A549 (cell line): ENCODE measurements at regions not wholly inside any gene's neighbourhood (a gene's known extent, or its start where the extent isn't known, plus 50 kb on each side); places are given as distances from the start of the nearest gene placed in this dataset.

Experiments used
- ATAC-seq, 2 experiments: fragments of 200-7000 bp in 1 of 2; fragments of >200 bp in 1 of 2; cut with Nextera tagmentation in 1 of 2; cut with Tn5 transposase in 1 of 2; 3 replicates each; pipeline versions ENCODE4 v1.8.0 to v1.9.1; 2018 to 2020; ENCODE audit warnings: mild to moderate bottlenecking in 1 of 2, moderate library complexity in 1 of 2
- CTCF ChIA-PET: fragments of 300-600 bp; sonication (Branson Sonifier 250); formaldehyde crosslinking; extraction: SDS; loops from one replicate; lab custom pipeline; 2021; ENCODE audit warnings: antibody characterized with exemption, inconsistent platforms; lab: Yijun Ruan, JAX
- POLR2A ChIA-PET: fragments of 350-600 bp; formaldehyde crosslinking; extraction: SDS; loops from one replicate; lab custom pipeline; 2021; ENCODE audit warnings: antibody characterized with exemption, inconsistent platforms; lab: Yijun Ruan, JAX
- DNase-seq, 2 experiments: peaks; one replicate each; pipeline versions ENCODE4 v3.0.0 to v3.0.0-alpha.2; 2011 to 2016; ENCODE audit warnings: low read depth in 1 of 2, low spot score in 1 of 2
- FAIRE-seq: peaks from 2 replicates; lab custom pipeline; 2011; peaks lifted over from hg19 to GRCh38; lab: Jason Lieb, UNC
- H3K27ac ChIP-seq, 2 experiments: fragments of >200 bp; sonication (Bioruptor Twin); formaldehyde crosslinking; 3 replicates each; pipeline ENCODE4 v1.5.1; 2016 to 2017
- H3K4me1 ChIP-seq: fragments of >200 bp; sonication (Bioruptor Twin); formaldehyde crosslinking; 3 replicates; pipeline ENCODE4 v1.6.1; 2016
- H3K4me2 ChIP-seq: fragments of >200 bp; sonication (Bioruptor Twin); formaldehyde crosslinking; 3 replicates; pipeline ENCODE4 v1.6.1; 2016
- H3K4me3 ChIP-seq: fragments of >200 bp; sonication (Bioruptor Twin); formaldehyde crosslinking; 3 replicates; pipeline ENCODE4 v1.5.1; 2016
- H3K9me3 ChIP-seq: fragments of >200 bp; sonication (Bioruptor Twin); formaldehyde crosslinking; 3 replicates; pipeline ENCODE4 v1.6.1; 2016
- BHLHE40 ChIP-seq: IDR thresholded peaks from 2 replicates; pipeline ENCODE4 v1.6.1; 2012; ENCODE audit warnings: low read depth, low read length, inconsistent platforms
- CBX2 ChIP-seq: fragments of 200-600 bp; sonication (generic); IDR thresholded peaks from 2 replicates; pipeline ENCODE4 v1.6.1; 2016; ENCODE audit warnings: low read depth, mild to moderate bottlenecking, borderline replicate concordance
- CHD2 ChIP-seq: fragments of 150-350 bp; IDR thresholded peaks from 2 replicates; pipeline ENCODE4 v1.6.1; 2014; ENCODE audit warnings: low read length; ENCODE audit not compliant: partially characterized antibody
- CTCF ChIP-seq: fragments of >200 bp; sonication (Bioruptor Twin); formaldehyde crosslinking; IDR thresholded peaks from 3 replicates; pipeline ENCODE4 v1.5.1; 2016
- EHF ChIP-seq: fragments of 250-450 bp; sonication (Bioruptor Pico); IDR thresholded peaks from 2 replicates; pipeline ENCODE4 v1.5.0; 2020; ENCODE audit warnings: mild to moderate bottlenecking
- ESRRA ChIP-seq: fragments of 150-350 bp; IDR thresholded peaks from 2 replicates; pipeline ENCODE4 v1.6.1; 2014; ENCODE audit warnings: mild to moderate bottlenecking, low read length, borderline replicate concordance
- FOSB ChIP-seq: fragments of 250-450 bp; sonication (Bioruptor Pico); IDR thresholded peaks from 2 replicates; pipeline ENCODE4 v1.5.0; 2020; ENCODE audit warnings: mild to moderate bottlenecking, moderate library complexity
- JUN ChIP-seq, 2 experiments: fragments of >200 bp; sonication (Bioruptor Twin); formaldehyde crosslinking; IDR thresholded peaks; 2 replicates in 1 of 2; 3 replicates in 1 of 2; pipeline ENCODE4 v1.6.1; 2016 to 2017
- KDM1A ChIP-seq: fragments of 200-600 bp; sonication (generic); IDR thresholded peaks from 2 replicates; pipeline ENCODE4 v1.6.1; 2016; ENCODE audit warnings: low read depth, mild to moderate bottlenecking
- KDM5A ChIP-seq: fragments of 200-600 bp; sonication (generic); IDR thresholded peaks from 2 replicates; pipeline ENCODE4 v1.6.1; 2016; ENCODE audit warnings: antibody characterized with exemption, mild to moderate bottlenecking
- MAFK ChIP-seq: fragments of 450-650 bp; IDR thresholded peaks from 2 replicates; pipeline ENCODE4 v1.6.1; 2014; ENCODE audit not compliant: partially characterized antibody
- MAX ChIP-seq: IDR thresholded peaks from 2 replicates; pipeline ENCODE4 v1.6.1; 2012
- MAZ ChIP-seq: fragments of 150-350 bp; IDR thresholded peaks from 2 replicates; pipeline ENCODE4 v1.6.1; 2014; ENCODE audit warnings: antibody characterized with exemption, low read depth, low read length, borderline replicate concordance
- NPAS2 ChIP-seq: fragments of 250-450 bp; sonication (Bioruptor Pico); IDR thresholded peaks from 2 replicates; pipeline ENCODE4 v1.8.0; 2022; ENCODE audit warnings: mild to moderate bottlenecking, moderate library complexity, borderline replicate concordance
- NR3C1 ChIP-seq: fragments of >200 bp; sonication (Bioruptor Twin); formaldehyde crosslinking; IDR thresholded peaks from 3 replicates; pipeline ENCODE4 v1.6.1; 2017
- PHF8 ChIP-seq: fragments of 200-600 bp; sonication (generic); IDR thresholded peaks from 2 replicates; pipeline ENCODE4 v1.6.1; 2016; ENCODE audit warnings: low read depth, mild to moderate bottlenecking, antibody characterized with exemption, moderate library complexity, borderline replicate concordance
- RAD21 ChIP-seq, 2 experiments: fragments of >200 bp in 1 of 2; sonication (Bioruptor Twin) in 1 of 2; formaldehyde crosslinking in 1 of 2; IDR thresholded peaks in 1 of 2; conservative IDR thresholded peaks in 1 of 2; 2 replicates in 1 of 2; 3 replicates in 1 of 2; pipeline ENCODE4 v1.6.1; 2012 to 2018; ENCODE audit warnings: inconsistent platforms in 1 of 2
- RCOR1 ChIP-seq: fragments of 150-350 bp; IDR thresholded peaks from 2 replicates; pipeline ENCODE4 v1.6.1; 2014; ENCODE audit warnings: antibody characterized with exemption, low read length, low read depth
- SMC3 ChIP-seq: fragments of >200 bp; sonication (Bioruptor Twin); formaldehyde crosslinking; IDR thresholded peaks from 3 replicates; pipeline ENCODE4 v1.6.1; 2018; ENCODE audit warnings: inconsistent platforms
- TP53 ChIP-seq: fragments of 250-450 bp; sonication (Bioruptor Pico); IDR thresholded peaks from 2 replicates; pipeline ENCODE4 v1.5.0; 2021; ENCODE audit warnings: mild to moderate bottlenecking, moderate library complexity
- ZSCAN20 ChIP-seq: fragments of 250-450 bp; sonication (Bioruptor Pico); IDR thresholded peaks from 2 replicates; pipeline ENCODE4 v1.8.0; 2022; ENCODE audit warnings: mild to moderate bottlenecking, moderate library complexity
- WGBS: methylation state at CpG from one replicate; pipeline ENCODE4 v1.1.6; 2017; ENCODE audit errors: missing lambda C conversion rate; 5-methylcytosine and 5-hydroxymethylcytosine counted together
- TF ChIP-seq, protein P1 (sequence below): IDR thresholded peaks from 2 replicates; pipeline ENCODE4 v1.6.1; 2012; ENCODE audit warnings: low read depth, borderline replicate concordance
- TF ChIP-seq, protein P2 (sequence below): fragments of 450-650 bp; IDR thresholded peaks from 2 replicates; pipeline ENCODE4 v1.6.1; 2014; ENCODE audit warnings: antibody characterized with exemption
- TF ChIP-seq, protein P3 (sequence below): fragments of >200 bp; sonication (Bioruptor Twin); formaldehyde crosslinking; IDR thresholded peaks from 2 replicates; pipeline ENCODE4 v1.6.1; 2016

DNA sequence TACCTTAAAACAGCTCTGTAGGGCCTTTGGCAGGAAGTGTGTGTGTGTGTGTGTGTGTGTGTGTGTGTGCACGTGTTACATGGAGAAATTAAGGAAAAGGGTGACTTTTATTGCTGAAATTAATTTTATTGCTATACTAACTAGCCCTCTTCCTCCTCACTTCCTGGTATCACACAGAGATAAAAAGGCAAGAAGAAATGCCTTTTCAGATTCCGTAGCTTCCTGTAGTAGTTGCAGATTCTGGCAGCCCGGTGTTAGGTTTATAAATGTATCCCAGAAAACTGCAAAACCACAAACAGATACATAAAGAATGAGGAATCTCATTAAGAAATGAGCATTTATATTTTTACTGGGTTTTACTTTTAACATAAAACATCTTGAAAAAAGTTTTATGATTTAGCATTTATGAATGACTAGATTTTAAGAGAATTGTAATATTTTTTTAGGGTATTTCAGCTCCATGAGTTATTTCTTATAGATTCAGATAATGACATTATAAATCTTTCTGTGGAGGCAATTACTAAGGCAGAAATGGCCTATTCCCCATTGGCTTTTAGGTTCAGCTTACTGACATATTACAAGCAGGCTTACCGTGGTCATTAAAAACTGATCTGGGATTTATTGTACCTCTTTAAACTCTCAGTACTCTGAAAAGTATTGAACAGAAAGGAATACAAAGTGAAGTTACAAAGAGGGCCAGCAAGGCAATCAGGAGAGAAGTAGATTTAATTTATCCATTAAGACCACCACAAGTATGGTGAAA is 249.1 kb upstream of the TSHZ2 start:
- H3K4me3 ChIP-seq: no peak overlapping the region
- FAIRE-seq: no peak
- ATAC-seq: no peak
- H3K27ac ChIP-seq: no peak overlapping the region
- DNase-seq: no peak
- ChIA-PET CTCF (no interaction called here), POLR2A (no interaction called here)
- H3K4me1 ChIP-seq: no peaks in the 10 kb centered on the region
- H3K9me3 ChIP-seq: no peaks in the 10 kb centered on the region
- 10% methylated on average over 4 of the region's 4 CpGs for WGBS
- no peak for TF ChIP-seq KDM5A
- TF ChIP-seq RAD21 (conservative IDR thresholded peaks at IDR 0.05 in 1 of 2, IDR thresholded peaks at IDR 0.05 in 1 of 2): no peak
- TF ChIP-seq, protein P1, sequence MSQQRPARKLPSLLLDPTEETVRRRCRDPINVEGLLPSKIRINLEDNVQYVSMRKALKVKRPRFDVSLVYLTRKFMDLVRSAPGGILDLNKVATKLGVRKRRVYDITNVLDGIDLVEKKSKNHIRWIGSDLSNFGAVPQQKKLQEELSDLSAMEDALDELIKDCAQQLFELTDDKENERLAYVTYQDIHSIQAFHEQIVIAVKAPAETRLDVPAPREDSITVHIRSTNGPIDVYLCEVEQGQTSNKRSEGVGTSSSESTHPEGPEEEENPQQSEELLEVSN: no peak
- no peak for TF ChIP-seq CBX2
- TF ChIP-seq CTCF: no peak
- no peak for TF ChIP-seq MAX
- no peak for TF ChIP-seq NR3C1
- no peak for TF ChIP-seq ZSCAN20
- no peak for TF ChIP-seq NPAS2 (CRISPR knock-in tag)
- no peak for TF ChIP-seq PHF8
- no peak for TF ChIP-seq MAFK
- TF ChIP-seq RCOR1: no peak
- no peak for TF ChIP-seq CHD2
- TF ChIP-seq, protein P2, sequence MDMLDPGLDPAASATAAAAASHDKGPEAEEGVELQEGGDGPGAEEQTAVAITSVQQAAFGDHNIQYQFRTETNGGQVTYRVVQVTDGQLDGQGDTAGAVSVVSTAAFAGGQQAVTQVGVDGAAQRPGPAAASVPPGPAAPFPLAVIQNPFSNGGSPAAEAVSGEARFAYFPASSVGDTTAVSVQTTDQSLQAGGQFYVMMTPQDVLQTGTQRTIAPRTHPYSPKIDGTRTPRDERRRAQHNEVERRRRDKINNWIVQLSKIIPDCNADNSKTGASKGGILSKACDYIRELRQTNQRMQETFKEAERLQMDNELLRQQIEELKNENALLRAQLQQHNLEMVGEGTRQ: no peak
- TF ChIP-seq EHF (CRISPR knock-in tag): no peak
- TF ChIP-seq TP53 (CRISPR knock-in tag): no peak
- no peak for TF ChIP-seq JUN (IDR thresholded peaks at IDR 0.05)
- TF ChIP-seq BHLHE40: no peak
- TF ChIP-seq SMC3: no peak
- TF ChIP-seq FOSB (CRISPR knock-in tag): no peak
- H3K4me2 ChIP-seq: no peak overlapping the region

DNA sequence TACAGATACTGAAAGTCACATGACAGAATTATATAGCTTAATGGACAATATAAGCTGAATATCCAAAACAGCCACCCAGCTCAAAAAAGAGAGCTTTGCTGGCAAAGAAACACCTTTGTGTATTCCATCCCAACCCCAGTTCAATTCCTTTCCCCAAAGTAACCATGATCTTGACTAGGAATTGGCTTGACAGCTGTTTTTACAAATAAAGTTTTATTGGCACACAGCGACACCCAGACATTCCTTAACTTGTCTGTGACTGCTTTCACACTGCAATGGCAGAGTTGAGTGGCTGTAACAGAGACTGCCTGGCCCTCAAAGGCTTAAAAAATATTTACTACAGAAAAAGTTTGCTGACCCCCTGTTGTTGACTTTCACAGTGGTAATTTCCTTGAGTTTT is 264.0 kb upstream of the TSHZ2 start:
- no peak for FAIRE-seq

More for the DNA sequence above, 264.0 kb upstream of the TSHZ2 start:
- 0% methylated on average over 1 of the region's 1 CpG for WGBS
- Histone ChIP-seq H3K27ac (no peak overlapping the region), H3K4me1 (no peaks in the 10 kb centered on the region), H3K4me2 (no peak overlapping the region), H3K4me3 (no peak overlapping the region), H3K9me3 (no peaks in the 10 kb centered on the region)
- POLR2A ChIA-PET: no interaction called here
- DNase-seq: no peak
- ATAC-seq: no peak
- TF ChIP-seq ESRRA (no peak), KDM1A (no peak), MAZ (no peak), JUN (IDR thresholded peaks at IDR 0.05) (no peak)
- TF ChIP-seq, protein P3, sequence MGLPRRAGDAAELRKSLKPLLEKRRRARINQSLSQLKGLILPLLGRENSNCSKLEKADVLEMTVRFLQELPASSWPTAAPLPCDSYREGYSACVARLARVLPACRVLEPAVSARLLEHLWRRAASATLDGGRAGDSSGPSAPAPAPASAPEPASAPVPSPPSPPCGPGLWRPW: no peak
- CTCF ChIA-PET: no interaction called here
